Omental fat pad (tissue), 3 donors: ENCODE measurements at regions not wholly inside any gene's neighbourhood (a gene's known extent, or its start where the extent isn't known, plus 50 kb on each side); places are given as distances from the start of the nearest gene placed in this dataset.

ENCODE experiments used
- ATAC-seq: fragments of 150-250 bp; one replicate; pipeline ENCODE4 v1.9.1; 2016; ENCODE audit warnings: mild to moderate bottlenecking, moderate library complexity; ENCODE audit not compliant: low FRiP score
- DNase-seq: peaks from one replicate; pipeline ENCODE4 v3.0.0-alpha.2; 2019; ENCODE audit warnings: low spot score
- TF ChIP-seq, protein P1 (sequence below), 3 donors: fragments of 450-650 bp; IDR thresholded peaks; one replicate each; pipeline ENCODE4 v1.5.1; 2016 to 2017; ENCODE audit warnings: antibody characterized with exemption in 3 of 3, mild to moderate bottlenecking in 3 of 3, moderate library complexity in 2 of 3

GRCh38 chr3:155015776-155016436 lies 64.2 kb upstream of the MME start:
- TF ChIP-seq, protein P1, sequence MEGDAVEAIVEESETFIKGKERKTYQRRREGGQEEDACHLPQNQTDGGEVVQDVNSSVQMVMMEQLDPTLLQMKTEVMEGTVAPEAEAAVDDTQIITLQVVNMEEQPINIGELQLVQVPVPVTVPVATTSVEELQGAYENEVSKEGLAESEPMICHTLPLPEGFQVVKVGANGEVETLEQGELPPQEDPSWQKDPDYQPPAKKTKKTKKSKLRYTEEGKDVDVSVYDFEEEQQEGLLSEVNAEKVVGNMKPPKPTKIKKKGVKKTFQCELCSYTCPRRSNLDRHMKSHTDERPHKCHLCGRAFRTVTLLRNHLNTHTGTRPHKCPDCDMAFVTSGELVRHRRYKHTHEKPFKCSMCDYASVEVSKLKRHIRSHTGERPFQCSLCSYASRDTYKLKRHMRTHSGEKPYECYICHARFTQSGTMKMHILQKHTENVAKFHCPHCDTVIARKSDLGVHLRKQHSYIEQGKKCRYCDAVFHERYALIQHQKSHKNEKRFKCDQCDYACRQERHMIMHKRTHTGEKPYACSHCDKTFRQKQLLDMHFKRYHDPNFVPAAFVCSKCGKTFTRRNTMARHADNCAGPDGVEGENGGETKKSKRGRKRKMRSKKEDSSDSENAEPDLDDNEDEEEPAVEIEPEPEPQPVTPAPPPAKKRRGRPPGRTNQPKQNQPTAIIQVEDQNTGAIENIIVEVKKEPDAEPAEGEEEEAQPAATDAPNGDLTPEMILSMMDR (IDR thresholded peaks at IDR 0.05) = no peak
- ATAC-seq (no peak), DNase-seq (no peak)

- DNase-seq (no peak), ATAC-seq (no peak)
- TF ChIP-seq, protein P1 (IDR thresholded peaks at IDR 0.05) = no peak
These were observed 65.2 kb upstream of the MME start for GRCh38 chr3:155014953-155015352.

DNA sequence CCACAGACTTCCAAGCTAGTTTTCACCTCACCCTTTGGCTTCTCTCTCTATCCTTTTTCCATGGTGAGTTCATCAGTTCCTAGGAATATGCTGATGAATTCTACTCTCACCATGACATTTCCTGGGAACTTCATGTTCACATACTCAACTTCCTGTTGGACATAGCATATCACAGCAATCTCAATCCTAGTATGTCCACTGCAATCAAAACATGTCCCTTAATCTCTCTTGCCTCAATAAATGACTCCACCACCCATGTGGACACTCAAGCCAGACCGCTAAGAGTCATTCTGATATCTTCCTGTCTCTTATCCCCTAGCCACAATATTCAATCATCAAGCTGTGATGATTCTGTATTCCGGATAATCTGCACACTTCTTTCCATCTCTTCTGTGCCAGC lies 66.7 kb upstream of the MME start:
- TF ChIP-seq, protein P1 (IDR thresholded peaks at IDR 0.05) = no peak
- ATAC-seq = no peak
- no peak for DNase-seq

GRCh38 chr3:155012584-155012983 lies 67.5 kb upstream of the MME start:
- DNase-seq (no peak), ATAC-seq (no peak)
- TF ChIP-seq, protein P1 (IDR thresholded peaks at IDR 0.05) = no peak

- TF ChIP-seq, protein P1 (IDR thresholded peaks at IDR 0.05) = no peak
- DNase-seq (no peak), ATAC-seq (no peak)
These were observed 69.7 kb upstream of the MME start for GRCh38 chr3:155010416-155010815.

GRCh38 chr3:155009217-155009616 lies 70.9 kb upstream of the MME start:
- DNase-seq (no peak), ATAC-seq (no peak)
- TF ChIP-seq, protein P1 (IDR thresholded peaks at IDR 0.05) = no peak

GRCh38 chr3:155007729-155008128 lies 72.4 kb upstream of the MME start:
- ATAC-seq = no peak
- TF ChIP-seq, protein P1 (IDR thresholded peaks at IDR 0.05) = no peak
- no peak for DNase-seq
